NCI-H1694 treated with DMSO at 0.1 percent for 48 hours (cell line): ENCODE measurements at regions not wholly inside any gene's neighbourhood (a gene's known extent, or its start where the extent isn't known, plus 50 kb on each side); places are given as distances from the start of the nearest gene placed in this dataset.
"Not testable (repeated sequence)": the region's sequence is repeated elsewhere in the genome, so short reads cannot be mapped to it uniquely, and the experiment has no call there.

Experiments used
- DNase-seq: peaks from one replicate; lab custom pipeline; 2025; lab: John Stamatoyannopoulos, UW

DNA sequence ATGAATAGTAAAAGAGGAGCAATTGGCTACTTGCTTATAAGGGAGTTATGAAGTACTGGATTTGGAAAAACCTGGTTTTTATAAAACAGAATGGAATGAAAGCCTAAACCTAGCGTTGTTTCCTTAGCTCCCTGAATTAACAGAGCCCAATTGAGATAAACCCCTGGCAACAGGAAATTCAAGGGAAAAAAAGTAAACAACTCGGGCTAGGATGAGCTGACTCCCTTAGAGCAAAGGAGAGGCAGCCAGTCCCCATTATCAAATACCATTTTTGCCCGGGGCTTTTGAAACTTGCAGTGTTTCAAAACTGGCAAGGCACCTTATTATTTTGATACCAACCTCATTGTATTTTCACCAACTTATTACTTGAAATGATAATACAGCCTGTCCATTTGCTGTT, 587.5 kb downstream of the CD109 start:
- no peak for DNase-seq

DNA sequence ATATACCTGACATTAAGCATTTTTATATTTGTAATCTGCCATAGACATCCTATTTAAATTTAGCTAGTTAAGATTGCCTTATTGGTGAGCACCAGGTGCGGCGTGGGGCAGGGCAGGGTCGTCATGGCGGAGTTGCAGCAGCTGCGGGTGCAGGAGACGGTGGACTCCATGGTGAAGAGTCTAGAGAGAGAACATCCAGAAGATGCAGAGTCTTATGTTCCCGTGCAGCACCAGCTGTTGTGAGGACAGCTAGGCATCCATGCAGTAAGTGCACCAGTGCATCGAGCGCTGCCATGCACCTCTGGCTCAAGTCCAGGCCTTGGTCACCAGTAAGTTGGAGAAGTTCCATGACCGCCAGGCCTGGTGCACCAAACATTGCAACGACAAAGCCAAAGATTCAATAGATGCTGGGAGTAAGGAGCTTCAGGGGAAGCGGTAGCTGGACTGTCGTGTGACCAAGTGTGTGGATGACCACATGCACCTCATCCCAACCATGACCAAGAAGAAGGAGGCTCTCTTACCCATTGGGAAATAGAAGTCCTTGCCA, 586.2 kb downstream of the CD109 start:
- no peak for DNase-seq

DNA sequence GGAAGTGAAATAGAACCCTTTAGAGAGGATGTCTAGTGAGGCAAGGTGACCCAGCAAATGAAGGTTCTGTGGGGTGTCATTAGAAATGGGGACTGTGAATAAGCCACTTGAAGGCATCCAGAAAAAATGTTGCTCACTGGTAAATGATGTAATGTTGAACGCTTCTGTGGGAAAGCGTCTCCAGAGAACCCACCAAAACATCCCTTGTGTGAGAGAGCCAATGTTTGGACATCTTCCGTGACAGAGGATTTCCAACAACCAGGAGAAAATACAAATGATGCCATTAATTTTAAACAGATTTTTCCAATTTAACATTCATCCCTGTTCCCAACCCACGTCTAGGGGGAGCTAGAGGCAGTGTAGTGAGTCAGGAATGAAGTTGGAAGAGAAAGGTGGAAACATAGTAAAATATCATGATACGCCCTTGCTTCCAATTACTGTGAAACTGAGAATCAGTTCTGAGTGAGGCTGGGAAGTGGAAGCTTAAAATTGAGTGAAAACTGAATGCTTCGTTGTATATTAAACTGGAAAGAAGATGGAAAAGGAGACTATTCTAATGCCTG, 584.2 kb downstream of the CD109 start:
- no peak for DNase-seq

DNA sequence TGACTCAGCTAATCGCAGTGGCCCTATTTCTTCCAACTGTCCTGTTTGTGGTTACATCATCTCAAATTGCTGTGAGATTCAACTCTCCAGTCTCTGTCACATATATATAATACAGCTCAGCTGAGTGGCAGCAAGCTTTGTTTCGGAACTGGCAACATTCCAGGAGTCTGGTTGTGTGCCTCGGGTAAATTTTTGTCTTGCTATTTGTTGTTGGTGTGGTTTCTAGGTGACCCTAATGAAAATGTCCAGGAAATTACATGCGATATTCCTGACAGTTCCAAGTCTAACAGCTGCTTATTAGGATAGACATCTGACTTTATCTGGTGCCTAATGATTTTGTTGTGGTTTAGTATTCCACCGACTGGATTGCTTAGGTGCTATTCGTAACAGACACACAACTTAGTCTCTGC, 581.8 kb downstream of the CD109 start:
- DNase-seq = no peak

DNA sequence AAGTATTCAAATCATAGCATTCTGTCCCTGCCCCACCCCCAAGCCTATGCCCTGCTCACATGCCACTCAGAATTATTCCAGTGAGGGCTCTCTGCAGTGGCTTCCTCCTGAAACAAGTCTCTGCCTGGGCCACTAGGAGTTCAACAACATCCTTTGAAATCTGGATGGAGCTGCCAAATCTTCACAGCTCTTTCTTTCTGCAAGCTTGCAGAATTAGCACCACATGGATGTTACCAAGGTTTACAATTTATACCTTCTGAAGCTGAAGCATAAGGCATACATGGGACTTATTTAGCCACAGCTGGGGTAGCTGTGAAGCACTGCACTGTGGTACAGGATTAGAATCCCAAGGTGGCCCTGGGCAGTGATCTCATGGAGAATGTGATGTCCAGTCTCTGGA, 577.5 kb downstream of the CD109 start:
- no peak for DNase-seq

DNA sequence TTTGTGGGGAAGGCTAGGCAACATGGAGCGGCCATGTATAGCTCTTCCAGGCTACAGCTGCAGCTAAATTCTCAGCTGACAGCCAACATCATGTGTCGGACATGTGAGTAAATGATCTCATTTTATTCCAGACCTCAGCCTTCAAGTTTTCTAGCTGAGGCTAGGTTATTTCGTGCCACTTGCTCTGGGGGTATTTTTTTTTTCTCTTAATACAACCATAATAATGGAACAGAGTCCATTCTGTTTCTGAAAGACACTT, 573.5 kb downstream of the CD109 start:
- no peak for DNase-seq

DNA sequence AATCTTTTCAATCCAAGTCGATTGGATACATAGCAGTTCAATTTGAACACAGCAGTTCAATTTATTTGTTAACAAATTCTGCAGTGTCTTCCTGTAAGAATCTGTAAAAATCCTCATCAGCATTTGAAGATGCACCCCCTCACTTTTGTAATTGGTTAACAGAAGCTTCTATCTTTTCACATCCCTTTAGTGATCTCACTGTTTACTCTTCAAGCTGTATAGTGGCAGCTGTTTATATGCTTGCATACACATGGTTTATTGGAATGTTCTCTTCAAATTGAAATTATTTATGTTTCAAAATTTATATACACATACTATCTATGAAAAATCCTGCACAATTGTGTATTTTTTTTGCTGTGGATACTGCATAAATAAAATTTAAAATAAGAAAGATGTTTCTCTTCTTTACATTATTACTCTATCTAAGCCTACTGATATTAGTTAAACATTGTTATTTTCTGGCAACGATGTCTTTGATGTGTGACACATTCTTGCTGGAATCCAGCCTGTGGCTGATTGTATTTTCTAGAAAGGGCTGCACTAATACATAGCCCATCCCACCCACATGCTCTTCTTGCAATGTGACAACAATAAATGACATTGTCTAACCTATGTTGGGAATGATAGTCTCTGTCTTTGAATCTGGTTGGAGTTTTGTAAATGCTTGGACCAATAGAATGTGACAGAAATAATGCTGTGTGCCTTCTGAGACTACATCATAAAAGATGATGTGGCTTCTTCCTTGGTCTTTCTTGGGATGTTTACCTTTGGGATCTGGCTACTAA, 573.0 kb downstream of the CD109 start:
- DNase-seq = no peak

DNA sequence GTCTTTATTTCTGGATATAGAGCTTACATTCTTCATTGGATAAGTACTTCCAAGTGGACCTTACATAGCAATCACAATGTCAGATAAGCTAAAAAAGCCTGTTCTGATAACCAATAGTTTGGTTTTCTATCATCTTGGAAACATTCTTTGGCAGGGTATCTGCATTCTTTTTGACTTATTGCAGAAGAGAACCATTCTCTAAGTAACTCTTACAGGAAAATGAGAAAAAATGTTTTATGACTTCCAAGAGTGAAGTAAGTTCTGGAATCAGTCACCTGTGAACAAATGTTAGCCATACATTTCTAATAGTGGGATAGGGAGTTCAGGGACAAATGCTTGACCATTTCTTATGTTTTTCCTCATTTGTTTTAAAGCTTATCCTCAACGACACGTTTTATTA, 564.0 kb downstream of the CD109 start:
- no peak for DNase-seq

DNA sequence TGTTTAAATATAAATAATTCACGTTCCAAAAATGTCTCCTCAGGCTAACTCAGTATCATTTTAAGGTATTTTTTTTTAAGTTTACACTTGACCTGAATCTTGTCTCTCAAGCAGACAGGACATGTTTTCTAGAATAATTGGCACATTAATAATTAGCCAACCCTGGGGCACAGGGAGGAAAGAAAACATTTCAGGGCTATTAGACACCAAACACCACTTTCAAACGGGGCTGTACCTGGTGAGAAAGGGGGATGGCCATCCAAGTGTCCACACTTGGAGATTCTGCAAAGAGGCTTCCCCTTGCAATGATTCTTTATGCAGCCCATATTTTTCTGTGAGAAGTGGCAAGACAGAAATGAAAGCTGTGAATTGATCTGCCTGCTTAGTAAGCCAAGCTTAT, 560.8 kb downstream of the CD109 start:
- DNase-seq = no peak

DNA sequence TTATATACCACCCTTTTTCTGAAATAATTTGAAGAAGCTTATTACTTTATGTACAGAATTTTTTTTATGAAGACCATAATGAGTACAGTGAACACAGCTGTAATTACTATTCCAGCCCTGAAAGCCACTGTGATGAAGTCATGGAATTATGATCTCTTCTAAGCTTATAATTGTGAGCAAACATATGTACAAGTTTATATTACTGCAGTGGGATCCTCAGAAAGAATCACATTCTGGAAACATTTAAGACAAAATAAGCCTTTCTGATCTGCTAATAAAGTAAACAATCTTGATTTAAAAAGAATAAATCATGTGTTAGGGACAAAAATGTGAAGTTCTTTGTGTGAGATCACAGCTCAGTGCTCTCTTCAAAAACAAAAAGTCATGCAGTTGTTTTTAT, 560.4 kb downstream of the CD109 start:
- DNase-seq = no peak

DNA sequence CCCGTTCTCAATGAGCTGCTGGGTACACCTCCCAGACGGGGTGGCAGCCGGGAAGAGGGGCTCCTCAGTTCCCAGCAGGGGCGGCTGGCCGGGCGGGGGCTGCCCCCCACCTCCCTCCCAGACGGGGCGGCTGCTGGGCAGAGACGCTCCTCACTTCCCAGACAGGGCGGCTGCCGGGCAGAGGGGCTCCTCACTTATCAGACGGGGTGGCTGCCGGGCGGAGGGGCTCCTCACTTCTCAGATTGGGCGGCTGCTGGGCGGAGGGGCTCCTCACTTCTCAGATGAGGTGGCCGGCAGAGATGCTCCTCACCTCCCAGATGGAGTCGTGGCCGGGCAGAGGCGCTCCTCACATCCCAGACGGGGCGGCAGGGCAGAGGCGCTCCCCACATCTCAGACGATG, 559.0 kb downstream of the CD109 start:
- DNase-seq = not testable (repeated sequence)

DNA sequence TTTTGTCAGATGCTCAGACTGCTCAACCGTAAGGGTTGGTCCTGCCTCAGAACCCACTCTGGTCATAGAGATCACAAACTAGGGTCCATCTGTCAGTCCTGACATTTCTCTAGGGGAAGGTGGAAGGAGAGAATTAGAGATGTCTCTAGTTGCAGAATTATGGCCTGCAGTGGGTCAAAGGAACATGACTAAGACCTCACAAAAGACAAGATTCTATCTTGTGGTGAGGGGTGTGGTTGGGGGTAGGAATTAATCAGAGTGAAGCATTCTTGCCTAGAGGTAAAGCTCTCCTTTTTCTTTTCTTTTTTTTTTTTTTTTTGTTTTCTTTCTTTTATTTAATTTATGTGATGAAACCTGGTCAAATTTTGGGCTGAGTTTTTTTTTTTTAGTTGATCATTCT, 558.1 kb downstream of the CD109 start:
- not testable (repeated sequence) for DNase-seq

DNA sequence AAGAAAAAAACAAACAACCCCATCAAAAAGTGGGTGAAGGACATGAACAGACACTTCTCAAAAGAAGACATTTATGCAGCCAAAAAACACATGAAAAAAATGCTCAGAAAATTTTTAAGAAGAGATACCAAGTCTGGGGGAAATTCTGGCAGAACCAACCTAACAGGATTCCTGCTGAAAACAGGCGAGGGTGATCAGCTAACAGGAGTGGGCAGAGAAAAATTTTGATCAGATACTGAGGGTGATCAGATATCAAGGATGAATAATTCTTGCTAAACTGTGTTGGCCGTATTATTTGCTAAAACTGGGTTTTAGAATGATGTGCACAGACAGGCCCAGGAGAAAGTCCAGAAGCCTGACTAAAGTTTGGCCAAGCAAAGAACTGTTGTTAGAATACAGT, 557.3 kb downstream of the CD109 start:
- DNase-seq = no peak

DNA sequence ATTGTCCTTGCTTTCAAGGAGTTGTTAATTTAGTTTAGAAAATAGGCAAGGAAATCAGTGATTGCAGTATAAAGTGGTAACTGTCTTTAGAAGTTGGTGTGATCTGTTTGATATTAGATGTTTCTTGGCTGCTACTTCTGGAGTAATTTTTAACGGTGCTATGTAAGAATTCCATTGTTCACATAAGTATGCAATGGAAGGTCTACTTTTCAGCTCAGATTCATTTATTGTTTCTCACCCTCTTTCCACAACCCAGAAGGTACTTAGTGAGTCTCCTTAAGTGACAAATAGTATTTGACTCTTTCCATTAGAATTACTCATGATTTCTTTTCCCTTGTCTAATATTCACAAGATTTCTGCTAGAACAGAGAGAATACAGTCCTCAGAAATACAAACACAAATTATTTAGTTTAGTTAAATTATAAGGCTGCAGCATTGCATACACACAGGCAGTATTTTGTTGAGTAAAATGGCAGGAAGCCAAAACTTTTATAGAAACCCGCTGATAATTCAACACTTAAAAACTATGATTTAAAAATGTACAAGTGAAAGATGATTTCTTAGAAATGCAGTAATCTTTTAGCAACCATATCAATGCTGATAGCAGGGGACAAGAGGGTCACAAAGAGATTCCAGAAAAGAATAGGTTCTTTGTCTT, 554.3 kb downstream of the CD109 start:
- no peak for DNase-seq

DNA sequence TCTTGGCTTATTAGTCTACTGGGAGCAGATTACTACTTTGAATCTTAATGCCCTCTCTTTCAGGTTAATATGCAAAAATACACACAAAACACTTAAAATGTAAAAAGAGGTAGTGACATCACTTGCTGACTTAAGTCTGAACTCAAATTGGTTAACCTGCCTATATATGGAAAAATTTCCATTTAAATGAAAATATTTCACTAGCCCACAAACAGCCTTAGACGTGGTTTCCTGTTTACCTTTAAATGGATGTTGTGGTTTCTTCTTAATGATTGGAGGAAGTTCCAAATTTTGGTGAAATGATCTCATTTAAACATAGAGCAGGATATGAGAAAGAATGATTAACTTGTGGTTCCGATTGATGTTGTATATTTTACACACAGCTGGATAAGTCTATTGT, 553.7 kb downstream of the CD109 start:
- DNase-seq = no peak

DNA sequence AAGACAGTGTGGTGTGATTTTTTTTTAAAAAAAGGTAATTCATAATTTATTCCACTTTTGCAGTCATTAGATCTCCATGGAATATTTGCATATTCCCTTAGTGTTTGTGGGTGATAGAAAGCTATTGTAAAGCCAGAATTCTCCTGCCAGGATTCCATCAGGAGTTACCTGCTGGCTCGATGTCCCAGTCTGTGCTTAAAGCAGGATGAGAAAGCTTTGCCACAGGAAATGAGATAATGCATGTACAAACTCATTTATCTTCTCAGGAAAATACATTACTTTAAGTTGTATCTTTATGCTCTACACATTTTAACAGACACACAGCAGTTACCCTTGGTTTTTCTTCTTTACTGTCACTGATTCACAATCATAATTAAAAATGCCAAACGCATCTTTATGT, 553.0 kb downstream of the CD109 start:
- DNase-seq = no peak

DNA sequence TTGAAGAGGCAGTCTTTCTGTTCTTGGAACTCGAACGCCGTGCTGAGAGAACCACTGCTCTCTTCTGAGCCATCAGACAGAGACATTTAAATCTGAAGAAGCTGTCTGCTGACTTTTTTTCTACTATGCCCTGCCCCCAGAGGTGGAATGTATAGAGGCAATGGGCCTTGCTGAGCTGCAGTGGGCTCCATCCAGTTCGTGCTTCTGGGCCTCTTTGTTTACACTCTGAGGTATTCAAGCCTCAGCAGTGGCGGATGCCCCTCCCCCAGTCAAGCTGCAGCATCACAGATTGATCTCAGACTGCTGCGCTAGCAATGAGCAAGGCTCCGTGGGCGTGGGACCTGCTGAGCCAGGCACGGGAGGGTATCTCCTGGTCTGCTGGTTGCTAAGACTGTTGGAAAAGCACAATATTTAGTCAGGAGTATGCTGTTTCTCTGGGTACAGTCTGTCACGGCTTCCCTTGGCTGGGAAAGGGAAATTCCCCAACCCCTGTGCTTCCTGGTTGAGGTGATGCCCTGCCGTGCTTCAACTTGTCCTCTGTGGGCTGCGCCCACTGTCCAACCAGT, 526.8 kb downstream of the CD109 start:
- DNase-seq = no peak

DNA sequence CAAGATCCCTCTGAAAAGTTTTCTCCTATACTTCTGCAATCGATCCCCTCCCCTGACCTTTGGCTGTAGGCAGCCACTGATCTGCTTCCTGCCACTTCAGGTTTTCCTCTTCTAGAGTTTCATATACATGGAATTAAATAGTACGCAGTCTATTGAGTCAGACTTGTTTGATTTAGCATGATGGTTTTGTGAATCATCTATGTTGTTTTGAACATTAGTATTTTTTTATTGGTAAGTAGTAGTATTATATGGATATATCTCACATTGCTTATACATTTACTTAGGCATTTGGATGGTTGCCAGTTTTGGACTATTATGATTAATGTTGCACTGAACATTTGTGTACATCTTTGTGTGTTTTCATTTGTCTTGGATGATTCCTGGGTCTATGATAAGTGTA, 518.0 kb downstream of the CD109 start:
- no peak for DNase-seq

DNA sequence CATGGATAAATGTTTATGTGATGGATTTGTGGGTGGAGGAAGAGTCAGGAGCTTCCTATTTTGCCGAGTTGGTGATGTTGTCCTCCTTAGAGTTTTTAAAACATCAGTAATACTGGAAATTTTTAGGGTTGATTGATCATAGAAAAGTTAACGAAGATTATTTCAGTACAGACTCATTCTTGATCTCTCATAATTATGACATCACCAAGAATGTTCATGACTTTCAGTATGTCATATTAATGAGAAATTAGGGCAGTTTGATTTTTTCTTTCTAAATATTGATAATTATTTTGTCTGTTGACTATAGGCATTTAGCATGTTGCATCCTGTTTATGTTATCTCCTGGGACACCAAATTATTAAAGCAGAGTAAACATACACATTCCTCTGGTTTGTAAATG, 512.2 kb downstream of the CD109 start:
- DNase-seq = no peak

DNA sequence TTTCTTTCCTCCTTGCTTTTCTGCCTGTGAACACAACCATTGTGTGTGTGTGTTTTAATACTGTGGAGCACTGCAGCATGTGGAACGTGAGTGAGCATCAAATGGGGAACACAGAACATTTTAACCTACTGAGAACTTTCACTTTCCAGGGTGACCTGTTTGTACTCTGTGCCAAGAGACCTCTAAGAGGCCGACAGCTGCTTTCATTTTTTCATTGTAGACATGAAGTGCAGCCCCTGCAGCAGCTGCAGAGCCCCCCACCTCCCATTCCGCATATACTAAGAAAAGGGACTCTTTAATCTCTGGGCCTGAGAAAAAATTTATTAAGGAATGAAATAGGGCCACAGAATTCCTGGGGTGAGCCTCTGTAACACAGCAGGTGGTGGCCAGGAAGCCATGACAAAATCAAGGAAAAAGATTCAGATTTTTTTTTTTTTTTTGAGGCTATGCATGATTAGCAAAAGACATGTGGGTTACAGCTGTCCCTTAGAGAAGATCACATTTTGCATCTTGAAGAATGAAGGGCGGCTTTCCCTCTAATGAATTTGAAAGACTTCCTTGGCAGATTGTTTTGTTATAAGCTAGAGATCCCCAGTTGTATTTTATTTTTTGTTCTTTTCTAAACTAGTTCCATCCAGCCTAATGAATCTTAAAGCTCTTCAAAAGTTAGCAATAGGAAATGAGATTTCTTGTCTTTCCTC, 503.4 kb downstream of the CD109 start:
- DNase-seq = no peak

DNA sequence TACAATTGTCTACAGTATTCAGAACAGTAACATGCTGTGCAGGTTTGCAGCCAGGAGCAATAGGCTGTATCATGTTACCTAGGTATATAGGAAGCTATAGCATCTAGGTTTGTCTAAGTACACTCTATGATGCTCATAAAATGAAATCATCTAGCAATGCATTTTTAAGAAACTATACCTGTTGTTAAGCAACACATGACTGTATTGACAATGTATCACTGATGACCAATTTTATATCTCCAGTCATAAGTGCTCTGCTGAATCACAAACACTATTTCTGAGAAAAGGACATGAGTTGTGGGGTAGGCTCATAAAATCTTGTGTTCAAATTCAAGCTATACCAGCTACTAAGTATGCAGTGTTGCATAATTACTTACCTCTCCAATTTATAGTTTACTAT, 501.3 kb downstream of the CD109 start:
- no peak for DNase-seq

DNA sequence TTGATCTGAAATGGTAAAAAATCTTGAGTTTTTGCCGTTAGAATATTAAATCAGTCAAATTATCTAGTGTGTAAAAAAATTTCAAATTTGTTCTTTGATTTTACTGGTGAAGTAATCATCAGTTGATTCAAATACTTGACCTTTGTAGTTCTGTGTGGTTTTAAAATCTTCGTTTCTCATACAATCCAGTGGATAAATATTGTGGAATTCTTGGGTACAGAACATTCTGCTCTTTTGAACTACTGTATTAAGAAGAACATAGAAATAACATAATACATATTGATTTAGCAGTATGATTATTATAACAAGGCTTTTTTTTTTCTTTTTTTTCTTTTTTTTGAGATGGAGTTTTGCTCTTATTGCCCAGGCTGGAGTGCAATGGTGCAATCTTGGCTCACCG, 491.8 kb downstream of the CD109 start:
- no peak for DNase-seq

DNA sequence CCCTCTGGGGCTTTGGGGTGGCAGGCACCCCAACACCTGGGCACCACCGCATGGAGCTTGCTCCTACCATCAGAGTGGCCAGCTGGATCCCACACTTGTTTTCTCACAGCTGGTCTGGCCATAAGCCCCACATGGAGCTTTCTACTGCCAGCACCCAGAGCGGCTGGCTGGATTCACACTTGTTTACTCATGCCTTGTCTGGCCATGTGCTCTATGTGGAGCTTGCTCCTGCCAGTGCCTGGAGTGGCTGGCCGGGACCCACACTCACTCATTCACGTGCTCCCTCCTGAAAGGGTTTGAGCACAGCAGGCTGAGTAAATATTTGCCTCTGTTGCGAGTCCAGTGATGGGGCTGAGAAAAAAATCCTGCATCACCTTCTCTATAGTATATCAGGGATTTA, 487.0 kb downstream of the CD109 start:
- DNase-seq = no peak
